GM12878 (cell line): ENCODE measurements at regions not wholly inside any gene's neighbourhood (a gene's known extent, or its start where the extent isn't known, plus 50 kb on each side); places are given as distances from the start of the nearest gene placed in this dataset.

Experiments used
- ATAC-seq: fragments of 200-7000 bp; cut with Tn5 transposase; 3 replicates; pipeline ENCODE4 v1.9.1; 2020; ENCODE audit warnings: mild to moderate bottlenecking, moderate library complexity
- BruUV-seq: library from RNA; stranded (reverse); fragments of 400-500 nt; replicated peaks from 2 replicates; lab custom pipeline; 2021; lab: Mats Ljungman, UMichigan
- CTCF ChIA-PET: fragments of 300-600 bp; sonication (Branson Sonifier 250); formaldehyde crosslinking; extraction: SDS; loops from one replicate; lab custom pipeline; 2021; ENCODE audit warnings: inconsistent platforms; lab: Yijun Ruan, JAX
- POLR2A ChIA-PET: fragments of 350-600 bp; formaldehyde crosslinking; extraction: SDS; loops from one replicate; lab custom pipeline; 2021; ENCODE audit warnings: inconsistent platforms; lab: Charles Lee
- RAD21 ChIA-PET: fragments of 300-600 bp; sonication (Branson Sonifier 250); formaldehyde crosslinking; loops from one replicate; lab custom pipeline; 2023; ENCODE audit warnings: antibody characterized with exemption; ENCODE audit not compliant: unreplicated experiment; lab: Charles Lee
- SMC1A ChIA-PET: fragments of 300-600 bp; sonication (Branson Sonifier 250); formaldehyde crosslinking; loops from one replicate; lab custom pipeline; 2023; ENCODE audit not compliant: unreplicated experiment, uncharacterized antibody; lab: Charles Lee
- DNase-seq: peaks from one replicate; pipeline ENCODE4 v3.0.0-alpha.2; 2011; ENCODE audit warnings: low read depth, low spot score
- FAIRE-seq: peaks from 3 replicates; lab custom pipeline; 2011; peaks lifted over from hg19 to GRCh38; lab: Jason Lieb, UNC
- H2AFZ ChIP-seq: 2 replicates; pipeline ENCODE4 v1.6.0; 2011; ENCODE audit warnings: low read depth, low read length, control low read depth; ENCODE audit not compliant: control insufficient read depth
- H3K27ac ChIP-seq: 2 replicates; pipeline ENCODE4 v1.5.1; 2011; ENCODE audit warnings: control low read depth; ENCODE audit not compliant: control insufficient read depth, insufficient read depth
- H3K27me3 ChIP-seq, 2 experiments: replicated peaks in 1 of 2; 2 replicates each; pipeline versions ENCODE4 v1.6.0 to v1.6.1; 2011; ENCODE audit warnings: low read length in 1 of 2; ENCODE audit not compliant: control insufficient read depth in 2 of 2, insufficient read depth in 2 of 2
- H3K36me3 ChIP-seq, 2 experiments: 2 replicates each; pipeline ENCODE4 v1.5.1; 2011; ENCODE audit warnings: low read length in 1 of 2; ENCODE audit not compliant: control insufficient read depth in 2 of 2, insufficient read depth in 2 of 2
- H3K4me1 ChIP-seq: 2 replicates; pipeline ENCODE4 v1.6.1; 2011; ENCODE audit warnings: mild to moderate bottlenecking, low read length, moderate library complexity, mixed read lengths; ENCODE audit not compliant: control insufficient read depth, insufficient read depth
- H3K4me2 ChIP-seq: 2 replicates; pipeline ENCODE4 v1.6.0; 2011; ENCODE audit warnings: control low read depth; ENCODE audit not compliant: control insufficient read depth, insufficient read depth
- H3K4me3 ChIP-seq: fragments of 200-600 bp; sonication (generic); 2 replicates; pipeline ENCODE4 v1.5.1; 2016
- H3K79me2 ChIP-seq: 2 replicates; pipeline ENCODE4 v1.6.0; 2011; ENCODE audit warnings: low read length; ENCODE audit not compliant: control insufficient read depth, insufficient read depth
- H3K9ac ChIP-seq: 2 replicates; pipeline ENCODE4 v1.8.0; 2011; ENCODE audit warnings: low read length, control low read depth, mixed read lengths; ENCODE audit not compliant: control insufficient read depth, insufficient read depth
- H3K9me3 ChIP-seq: replicated peaks from 3 replicates; pipeline ENCODE4 v1.5.1; 2011; ENCODE audit warnings: mild to moderate bottlenecking, low read length; ENCODE audit not compliant: control insufficient read depth, insufficient read depth
- H4K20me1 ChIP-seq: 2 replicates; pipeline ENCODE4 v1.6.0; 2011; ENCODE audit not compliant: control insufficient read depth, insufficient read depth
- CBFB ChIP-seq: IDR thresholded peaks from 2 replicates; pipeline ENCODE4 v1.6.1; 2016; ENCODE audit warnings: antibody characterized with exemption, low read depth
- NR2C1 ChIP-seq: fragments of 450-650 bp; IDR thresholded peaks from 2 replicates; pipeline ENCODE4 v1.6.1; 2017; ENCODE audit warnings: antibody characterized with exemption, mild to moderate bottlenecking, moderate library complexity
- TCF7 ChIP-seq: IDR thresholded peaks from 2 replicates; pipeline ENCODE4 v1.6.1; 2014; ENCODE audit warnings: antibody characterized with exemption, borderline replicate concordance
- ZNF274 ChIP-seq: IDR thresholded peaks from one replicate; pipeline ENCODE4 v1.8.0; 2011; ENCODE audit not compliant: insufficient read length, insufficient read depth
- WGBS: methylation state at CpG from one replicate; pipeline ENCODE4 v1.1.6; 2016; ENCODE audit warnings: low lambda C conversion rate; ENCODE audit not compliant: insufficient replicate concordance, insufficient coverage; ENCODE audit errors: missing lambda C conversion rate; 5-methylcytosine and 5-hydroxymethylcytosine counted together
- in situ Hi-C: fragments of 300-500 bp; cut with MboI; formaldehyde crosslinking; loops from 9 replicates; pipeline ENCODE4 v1.14.3; 2018; ENCODE audit warnings: mixed read lengths
- intact Hi-C: fragments of 100-400 bp; cut with micrococcal nuclease; formaldehyde crosslinking; loops from one replicate; pipeline ENCODE4 v1.14.2; 2022; ENCODE audit not compliant: unreplicated experiment
- TF ChIP-seq, protein P1 (sequence below): fragments of 450-650 bp; IDR thresholded peaks from 2 replicates; pipeline ENCODE4 v1.6.1; 2017; ENCODE audit warnings: antibody characterized with exemption, mild to moderate bottlenecking, moderate library complexity
- TF ChIP-seq, protein P2 (sequence below): fragments of 450-650 bp; IDR thresholded peaks from 2 replicates; pipeline ENCODE4 v1.6.1; 2018; ENCODE audit warnings: borderline replicate concordance, mild to moderate bottlenecking; ENCODE audit not compliant: partially characterized antibody

DNA sequence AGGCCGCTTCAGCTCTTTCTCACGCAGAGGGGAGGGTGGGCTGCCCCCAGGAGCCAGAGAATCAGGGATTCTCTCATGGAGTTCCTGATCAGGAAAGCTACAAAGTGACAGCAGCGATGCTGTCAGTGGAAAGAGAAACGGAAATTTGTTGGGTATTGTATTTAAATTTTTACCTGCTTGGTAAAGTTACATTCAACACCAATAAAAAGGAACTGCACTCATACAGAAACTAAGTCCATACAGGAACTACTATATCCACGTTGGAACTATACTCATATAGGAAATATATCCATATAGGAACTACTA is 325.5 kb upstream of the IRX4 start:
- no peak overlapping the region for H3K27ac ChIP-seq
- in situ Hi-C loops: no loop called here
- H3K27me3 ChIP-seq: no peaks in the 10 kb centered on the region
- no peak for DNase-seq
- 42% methylated on average over 5 of the region's 5 CpGs for WGBS
- SMC1A ChIA-PET: no interaction called here
- FAIRE-seq: no peak
- H3K9ac ChIP-seq: no peak overlapping the region
- no peak for ATAC-seq
- no peak overlapping the region for H2AFZ ChIP-seq
- CTCF ChIA-PET: no interaction called here
- H3K4me2 ChIP-seq: no peak overlapping the region
- no peaks in the 10 kb centered on the region for H3K9me3 ChIP-seq
- TF ChIP-seq, protein P1, sequence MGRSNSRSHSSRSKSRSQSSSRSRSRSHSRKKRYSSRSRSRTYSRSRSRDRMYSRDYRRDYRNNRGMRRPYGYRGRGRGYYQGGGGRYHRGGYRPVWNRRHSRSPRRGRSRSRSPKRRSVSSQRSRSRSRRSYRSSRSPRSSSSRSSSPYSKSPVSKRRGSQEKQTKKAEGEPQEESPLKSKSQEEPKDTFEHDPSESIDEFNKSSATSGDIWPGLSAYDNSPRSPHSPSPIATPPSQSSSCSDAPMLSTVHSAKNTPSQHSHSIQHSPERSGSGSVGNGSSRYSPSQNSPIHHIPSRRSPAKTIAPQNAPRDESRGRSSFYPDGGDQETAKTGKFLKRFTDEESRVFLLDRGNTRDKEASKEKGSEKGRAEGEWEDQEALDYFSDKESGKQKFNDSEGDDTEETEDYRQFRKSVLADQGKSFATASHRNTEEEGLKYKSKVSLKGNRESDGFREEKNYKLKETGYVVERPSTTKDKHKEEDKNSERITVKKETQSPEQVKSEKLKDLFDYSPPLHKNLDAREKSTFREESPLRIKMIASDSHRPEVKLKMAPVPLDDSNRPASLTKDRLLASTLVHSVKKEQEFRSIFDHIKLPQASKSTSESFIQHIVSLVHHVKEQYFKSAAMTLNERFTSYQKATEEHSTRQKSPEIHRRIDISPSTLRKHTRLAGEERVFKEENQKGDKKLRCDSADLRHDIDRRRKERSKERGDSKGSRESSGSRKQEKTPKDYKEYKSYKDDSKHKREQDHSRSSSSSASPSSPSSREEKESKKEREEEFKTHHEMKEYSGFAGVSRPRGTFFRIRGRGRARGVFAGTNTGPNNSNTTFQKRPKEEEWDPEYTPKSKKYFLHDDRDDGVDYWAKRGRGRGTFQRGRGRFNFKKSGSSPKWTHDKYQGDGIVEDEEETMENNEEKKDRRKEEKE: no peak
- TF ChIP-seq NR2C1: no peak
- TF ChIP-seq CBFB: no peak
- TF ChIP-seq TCF7: no peak
- TF ChIP-seq ZNF274: no peak
- TF ChIP-seq, protein P2, sequence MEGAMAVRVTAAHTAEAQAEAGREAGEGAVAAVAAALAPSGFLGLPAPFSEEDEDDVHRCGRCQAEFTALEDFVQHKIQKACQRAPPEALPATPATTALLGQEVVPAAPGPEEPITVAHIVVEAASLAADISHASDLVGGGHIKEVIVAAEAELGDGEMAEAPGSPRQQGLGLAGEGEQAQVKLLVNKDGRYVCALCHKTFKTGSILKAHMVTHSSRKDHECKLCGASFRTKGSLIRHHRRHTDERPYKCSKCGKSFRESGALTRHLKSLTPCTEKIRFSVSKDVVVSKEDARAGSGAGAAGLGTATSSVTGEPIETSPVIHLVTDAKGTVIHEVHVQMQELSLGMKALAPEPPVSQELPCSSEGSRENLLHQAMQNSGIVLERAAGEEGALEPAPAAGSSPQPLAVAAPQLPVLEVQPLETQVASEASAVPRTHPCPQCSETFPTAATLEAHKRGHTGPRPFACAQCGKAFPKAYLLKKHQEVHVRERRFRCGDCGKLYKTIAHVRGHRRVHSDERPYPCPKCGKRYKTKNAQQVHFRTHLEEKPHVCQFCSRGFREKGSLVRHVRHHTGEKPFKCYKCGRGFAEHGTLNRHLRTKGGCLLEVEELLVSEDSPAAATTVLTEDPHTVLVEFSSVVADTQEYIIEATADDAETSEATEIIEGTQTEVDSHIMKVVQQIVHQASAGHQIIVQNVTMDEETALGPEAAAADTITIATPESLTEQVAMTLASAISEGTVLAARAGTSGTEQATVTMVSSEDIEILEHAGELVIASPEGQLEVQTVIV: no peak
- POLR2A ChIA-PET: no interaction called here
- no peaks in the 10 kb centered on the region for H3K79me2 ChIP-seq
- no peak overlapping the region for H3K4me3 ChIP-seq
- intact Hi-C loops: no loop called here
- no peaks in the 10 kb centered on the region for H3K36me3 ChIP-seq
- H4K20me1 ChIP-seq: no peaks in the 10 kb centered on the region
- H3K4me1 ChIP-seq: no peaks in the 10 kb centered on the region
- no TSS peak for BruUV-seq
- RAD21 ChIA-PET: no interaction called here
